GM23338 (cell line): ENCODE measurements at regions not wholly inside any gene's neighbourhood (a gene's known extent, or its start where the extent isn't known, plus 50 kb on each side); places are given as distances from the start of the nearest gene placed in this dataset.
A peak's percentile ranks its signal among the peaks of the same experiment; 100 is the strongest.
"Not testable (repeated sequence)": the region's sequence is repeated elsewhere in the genome, so short reads cannot be mapped to it uniquely, and the experiment has no call there.

Experiments used
- ATAC-seq: fragments of 200-7000 bp; cut with Tn5 transposase; 3 replicates; pipeline ENCODE4 v1.9.1; 2020
- DNase-seq: peaks from one replicate; pipeline ENCODE4 v3.0.0-alpha.2; 2015; ENCODE audit warnings: low spot score
- H2AFZ ChIP-seq: fragments of 200-600 bp; sonication (generic); 2 replicates; pipeline ENCODE4 v1.8.0; 2016; ENCODE audit warnings: antibody characterized with exemption, mild to moderate bottlenecking, moderate library complexity
- H3F3A ChIP-seq: fragments of 200-600 bp; sonication (generic); replicated peaks from 2 replicates; pipeline ENCODE4 v1.8.0; 2017; ENCODE audit warnings: antibody characterized with exemption, mixed run types, low read depth
- H3K27ac ChIP-seq: fragments of 200-600 bp; sonication (generic); 2 replicates; pipeline ENCODE4 v1.6.1; 2016; ENCODE audit warnings: low read depth
- H3K27me3 ChIP-seq: fragments of 200-600 bp; sonication (generic); 2 replicates; pipeline ENCODE4 v1.8.0; 2016; ENCODE audit warnings: mild to moderate bottlenecking, mixed run types, moderate library complexity; ENCODE audit not compliant: insufficient read depth
- H3K36me3 ChIP-seq: fragments of 200-600 bp; sonication (generic); 2 replicates; pipeline ENCODE4 v1.8.0; 2016; ENCODE audit warnings: mild to moderate bottlenecking; ENCODE audit not compliant: insufficient read depth
- H3K4me1 ChIP-seq: fragments of 200-600 bp; sonication (generic); 2 replicates; pipeline ENCODE4 v1.8.0; 2016; ENCODE audit warnings: mild to moderate bottlenecking, moderate library complexity; ENCODE audit not compliant: insufficient read depth
- H3K4me2 ChIP-seq: fragments of 200-600 bp; sonication (generic); 2 replicates; pipeline ENCODE4 v1.7.1; 2017; ENCODE audit warnings: mixed run types
- H3K4me3 ChIP-seq: fragments of 200-600 bp; sonication (generic); 2 replicates; pipeline ENCODE4 v1.6.1; 2016; ENCODE audit warnings: mixed run types
- H3K79me2 ChIP-seq: fragments of 200-600 bp; sonication (generic); replicated peaks from 2 replicates; pipeline ENCODE4 v1.8.0; 2017; ENCODE audit warnings: mild to moderate bottlenecking; ENCODE audit not compliant: insufficient read depth
- H3K9me2 ChIP-seq: fragments of 200-600 bp; sonication (generic); 2 replicates; pipeline ENCODE4 v1.8.0; 2017; ENCODE audit not compliant: insufficient read depth
- H4K20me1 ChIP-seq: fragments of 200-600 bp; sonication (generic); replicated peaks from 2 replicates; pipeline ENCODE4 v1.8.0; 2017; ENCODE audit warnings: mild to moderate bottlenecking; ENCODE audit not compliant: insufficient read depth
- H3K27ac Mint-ChIP-seq: 2 replicates; pipeline ENCODE4 v1.8.0; 2020; ENCODE audit warnings: inconsistent platforms, mild to moderate bottlenecking, moderate library complexity, mixed read lengths
- H3K27me3 Mint-ChIP-seq: 3 replicates; pipeline ENCODE4 v1.8.0; 2022; ENCODE audit warnings: low read depth, mild to moderate bottlenecking, moderate library complexity, mixed read lengths, inconsistent platforms; ENCODE audit not compliant: insufficient read depth, poor library complexity
- H3K36me3 Mint-ChIP-seq: 3 replicates; pipeline ENCODE4 v1.8.0; 2021; ENCODE audit warnings: low read depth, mild to moderate bottlenecking, inconsistent platforms, moderate library complexity, mixed read lengths
- H3K4me1 Mint-ChIP-seq: 3 replicates; pipeline ENCODE4 v1.8.0; 2020; ENCODE audit warnings: mild to moderate bottlenecking, inconsistent platforms, mixed read lengths
- H3K4me3 Mint-ChIP-seq: 3 replicates; pipeline ENCODE4 v1.8.0; 2021; ENCODE audit warnings: moderate library complexity, mild to moderate bottlenecking, inconsistent platforms, mixed read lengths
- H3K9me3 Mint-ChIP-seq: 3 replicates; pipeline ENCODE4 v1.8.0; 2020; ENCODE audit warnings: moderate library complexity, mild to moderate bottlenecking, inconsistent platforms, mixed read lengths
- CREB1 ChIP-seq: fragments of 250-450 bp; sonication (Bioruptor Pico); IDR thresholded peaks from 2 replicates; pipeline ENCODE4 v1.5.0; 2020; ENCODE audit warnings: low read depth, mild to moderate bottlenecking, moderate library complexity
- EZH2phosphoT487 ChIP-seq: fragments of 200-600 bp; sonication (generic); IDR thresholded peaks from one replicate; pipeline ENCODE4 v1.8.1; 2018; ENCODE audit warnings: antibody characterized with exemption; ENCODE audit not compliant: unreplicated experiment
- REST ChIP-seq: IDR thresholded peaks from one replicate; pipeline ENCODE4 v1.6.1; 2018; ENCODE audit warnings: antibody characterized with exemption; ENCODE audit not compliant: unreplicated experiment
- STAT1 ChIP-seq: IDR thresholded peaks from one replicate; pipeline ENCODE4 v1.6.1; 2016; ENCODE audit warnings: antibody characterized with exemption; ENCODE audit not compliant: unreplicated experiment
- ZNF462 ChIP-seq: fragments of 250-450 bp; sonication (Bioruptor Pico); IDR thresholded peaks from 2 replicates; pipeline ENCODE4 v1.5.0; 2020; ENCODE audit warnings: mild to moderate bottlenecking, moderate library complexity

- TF ChIP-seq REST, result no peak
Observed at GRCh38 chr9:24007185-24007584, 181.1 kb upstream of the ELAVL2 start (continued).

- H3K79me2 ChIP-seq, H3K27ac ChIP-seq, H3K4me3 Mint-ChIP-seq, H4K20me1 ChIP-seq, H3K4me2 ChIP-seq, H3K36me3 Mint-ChIP-seq, H3K27ac Mint-ChIP-seq, H3K36me3 ChIP-seq, H3K27me3 ChIP-seq, H3K4me1 ChIP-seq, DNase-seq, H3K4me1 Mint-ChIP-seq, H3K9me2 ChIP-seq, H3F3A ChIP-seq, H3K27me3 Mint-ChIP-seq, H3K9me3 Mint-ChIP-seq, ATAC-seq, H3K4me3 ChIP-seq: not testable (repeated sequence)
- peak overlapping the region; percentile 14; the same call in 1 of the 2 replicates for H2AFZ ChIP-seq
Observed at GRCh38 chr9:23991874-23992273, 165.8 kb upstream of the ELAVL2 start.

GRCh38 chr9:23979491-23979890 lies 153.5 kb upstream of the ELAVL2 start:
- Histone ChIP-seq H2AFZ (no peak overlapping the region), H3F3A (no peaks in the 10 kb centered on the region), H3K9me2 (0 out of 2 replicates have a peak, but pooled peaks cover under 1% of the 10 kb centered on the region), H3K4me2 (no peak overlapping the region), H3K4me1 (peaks cover 4% of the 10 kb centered on the region; the same call in 1 of the 2 replicates), H3K79me2 (no peaks in the 10 kb centered on the region), H4K20me1 (no peaks in the 10 kb centered on the region), H3K27ac (no peak overlapping the region), H3K4me3 (no peak overlapping the region), H3K36me3 (no peaks in the 10 kb centered on the region), H3K27me3 (no peaks in the 10 kb centered on the region)
- ATAC-seq (no peak), DNase-seq (no peak)
- H3K9me3 Mint-ChIP-seq, result 0 out of 3 replicates have a peak, but pooled peaks cover 2% of the 10 kb centered on the region
- no peaks in the 10 kb centered on the region for H3K27me3 Mint-ChIP-seq
- TF ChIP-seq STAT1, result no peak
- TF ChIP-seq EZH2phosphoT487, result no peak
- no peak for TF ChIP-seq CREB1
- H3K27ac Mint-ChIP-seq, result no peak overlapping the region
- peaks cover 3% of the 10 kb centered on the region; the same call in 1 of the 3 replicates for H3K36me3 Mint-ChIP-seq
- no peak overlapping the region for H3K4me3 Mint-ChIP-seq
- H3K4me1 Mint-ChIP-seq, result peaks cover 7% of the 10 kb centered on the region; the same call in 2 of the 3 replicates

GRCh38 chr9:23962101-23962500 lies 136.1 kb upstream of the ELAVL2 start:
- Mint-ChIP-seq H3K9me3 (peaks cover 78% of the 10 kb centered on the region), H3K27ac (peak overlapping the region; percentile 17; the same call in 1 of the 2 replicates), H3K4me1 (peaks cover 12% of the 10 kb centered on the region), H3K4me3 (no peak overlapping the region), H3K36me3 (peaks cover 84% of the 10 kb centered on the region), H3K27me3 (peaks cover 2% of the 10 kb centered on the region)
- Histone ChIP-seq H3K36me3 (peaks cover 17% of the 10 kb centered on the region; the same call in 1 of the 2 replicates), H3K4me3 (no peak overlapping the region), H3K4me2 (no peak overlapping the region), H2AFZ (no peak overlapping the region), H3K27ac (peak overlapping the region; percentile 28; the same call in 1 of the 2 replicates), H3F3A (no peaks in the 10 kb centered on the region), H3K27me3 (no peaks in the 10 kb centered on the region), H3K9me2 (peaks cover 12% of the 10 kb centered on the region; the same call in 1 of the 2 replicates), H4K20me1 (no peaks in the 10 kb centered on the region), H3K4me1 (no peaks in the 10 kb centered on the region), H3K79me2 (no peaks in the 10 kb centered on the region)
- DNase-seq, result peak; percentile 61
- ATAC-seq, result no peak
- TF ChIP-seq EZH2phosphoT487 (no peak), ZNF462 (CRISPR knock-in tag) (peak; percentile 76)
